ENCODE measurements at regions not wholly inside any gene's neighbourhood (a gene's known extent, or its start where the extent isn't known, plus 50 kb on each side); places are given as distances from the start of the nearest gene placed in this dataset.

DNA sequence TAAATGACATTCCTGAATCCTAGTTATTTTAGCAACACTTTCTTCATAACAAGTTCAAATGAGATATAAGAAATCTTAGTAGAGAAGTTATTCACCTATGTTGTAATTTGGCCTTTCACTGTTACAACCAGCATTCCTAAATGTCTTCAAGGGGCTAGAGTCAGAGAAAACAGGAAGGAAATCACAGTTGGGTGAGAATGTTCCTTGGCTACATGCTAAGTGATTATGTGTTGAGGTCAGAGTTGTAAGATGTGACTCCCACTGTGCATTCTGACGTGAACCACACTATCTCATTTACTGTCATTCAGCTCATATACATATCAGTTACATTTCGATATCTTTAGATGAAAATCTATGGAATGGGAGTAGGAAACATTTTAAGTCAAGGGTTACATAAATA is 51.0 kb upstream of the MLIP start:
- TF ChIP-seq, protein P1, sequence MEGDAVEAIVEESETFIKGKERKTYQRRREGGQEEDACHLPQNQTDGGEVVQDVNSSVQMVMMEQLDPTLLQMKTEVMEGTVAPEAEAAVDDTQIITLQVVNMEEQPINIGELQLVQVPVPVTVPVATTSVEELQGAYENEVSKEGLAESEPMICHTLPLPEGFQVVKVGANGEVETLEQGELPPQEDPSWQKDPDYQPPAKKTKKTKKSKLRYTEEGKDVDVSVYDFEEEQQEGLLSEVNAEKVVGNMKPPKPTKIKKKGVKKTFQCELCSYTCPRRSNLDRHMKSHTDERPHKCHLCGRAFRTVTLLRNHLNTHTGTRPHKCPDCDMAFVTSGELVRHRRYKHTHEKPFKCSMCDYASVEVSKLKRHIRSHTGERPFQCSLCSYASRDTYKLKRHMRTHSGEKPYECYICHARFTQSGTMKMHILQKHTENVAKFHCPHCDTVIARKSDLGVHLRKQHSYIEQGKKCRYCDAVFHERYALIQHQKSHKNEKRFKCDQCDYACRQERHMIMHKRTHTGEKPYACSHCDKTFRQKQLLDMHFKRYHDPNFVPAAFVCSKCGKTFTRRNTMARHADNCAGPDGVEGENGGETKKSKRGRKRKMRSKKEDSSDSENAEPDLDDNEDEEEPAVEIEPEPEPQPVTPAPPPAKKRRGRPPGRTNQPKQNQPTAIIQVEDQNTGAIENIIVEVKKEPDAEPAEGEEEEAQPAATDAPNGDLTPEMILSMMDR (IDR thresholded peaks at IDR 0.05; ENCODE audit: insufficient read depth, low read length, poor library complexity, severe bottlenecking) = no peak
- no peaks in the 10 kb centered on the region for H3K36me3 ChIP-seq (ENCODE audit: control insufficient read depth, insufficient read depth, low read length)

More for the DNA sequence above, 51.0 kb upstream of the MLIP start:
- no peak for DNase-seq (ENCODE audit: low read depth)
- Histone ChIP-seq H3K4me3 (ENCODE audit: low read depth, low read length) (no peak overlapping the region), H3K27me3 (ENCODE audit: control insufficient read depth, insufficient read depth, low read length) (no peaks in the 10 kb centered on the region)
